HepG2 (cell line): ENCODE measurements at regions not wholly inside any gene's neighbourhood (a gene's known extent, or its start where the extent isn't known, plus 50 kb on each side); places are given as distances from the start of the nearest gene placed in this dataset.

Experiments
- ATAC-seq: fragments of 200-7000 bp; cut with Tn5 transposase; 3 replicates; pipeline ENCODE4 v1.9.1; 2020; ENCODE audit warnings: mild to moderate bottlenecking, moderate library complexity
- BruUV-seq: library from RNA; stranded (reverse); fragments of 400-500 nt; replicated peaks from 2 replicates; lab custom pipeline; 2021; lab: Mats Ljungman, UMichigan
- CTCF ChIA-PET: fragments of 300-600 bp; formaldehyde crosslinking; extraction: SDS; loops from one replicate; lab custom pipeline; 2021; ENCODE audit warnings: low total read pairs, inconsistent platforms, low intra/inter-chr PET ratio; lab: Yijun Ruan, JAX
- POLR2A ChIA-PET: fragments of 350-600 bp; sonication (Branson Sonifier 250); formaldehyde crosslinking; loops from one replicate; lab custom pipeline; 2020; ENCODE audit warnings: antibody characterized with exemption, inconsistent platforms; lab: Yijun Ruan, JAX
- DNase-seq: peaks from one replicate; pipeline ENCODE4 v3.0.0-alpha.2; 2015; ENCODE audit warnings: low spot score
- FAIRE-seq: peaks from 3 replicates; lab custom pipeline; 2011; peaks lifted over from hg19 to GRCh38; lab: Jason Lieb, UNC
- H2AFZ ChIP-seq: one replicate; pipeline ENCODE4 v1.6.1; 2011; ENCODE audit warnings: low read length, inconsistent platforms
- H3K27ac ChIP-seq: fragments of 300-600 bp; 3 replicates; pipeline ENCODE4 v1.8.0; 2011; ENCODE audit warnings: mixed run types, mild to moderate bottlenecking, mixed read lengths, low read length, inconsistent platforms; ENCODE audit not compliant: insufficient read depth; ENCODE audit errors: extremely low read length
- H3K27me3 ChIP-seq, 2 experiments: fragments of 200-600 bp in 1 of 2; 2 replicates in 1 of 2; 3 replicates in 1 of 2; pipeline versions ENCODE4 v1.6.0 to v1.8.0; 2011; ENCODE audit warnings: low read length in 2 of 2, mild to moderate bottlenecking in 2 of 2, moderate library complexity in 2 of 2, inconsistent platforms in 1 of 2; ENCODE audit not compliant: insufficient read depth in 2 of 2, control insufficient read depth in 1 of 2
- H3K36me3 ChIP-seq, 2 experiments: fragments of 200-600 bp in 1 of 2; replicated peaks in 1 of 2; 2 replicates in 1 of 2; 3 replicates in 1 of 2; pipeline versions ENCODE4 v1.5.1 to v1.8.0; 2011; ENCODE audit warnings: low read length in 2 of 2, inconsistent platforms in 1 of 2; ENCODE audit not compliant: insufficient read depth in 2 of 2, control insufficient read depth in 1 of 2
- H3K4me1 ChIP-seq: 2 replicates; pipeline ENCODE4 v1.5.1; 2012; ENCODE audit warnings: low read length, inconsistent platforms; ENCODE audit not compliant: insufficient read depth
- H3K4me2 ChIP-seq: 2 replicates; pipeline ENCODE4 v1.6.0; 2011; ENCODE audit warnings: low read depth, low read length, inconsistent platforms
- H3K4me3 ChIP-seq, 3 experiments: fragments of 200-600 bp in 1 of 3; sonication (generic), shearing (Covaris generic) in 1 of 3; replicated peaks in 1 of 3; 2 replicates each; pipeline ENCODE4 v1.5.1; 2011 to 2016; ENCODE audit warnings: low read length in 3 of 3, inconsistent platforms in 2 of 3, low read depth in 2 of 3, mild to moderate bottlenecking in 2 of 3, control low read depth in 1 of 3, mixed read lengths in 1 of 3; ENCODE audit not compliant: insufficient read depth in 1 of 3
- H3K79me2 ChIP-seq: one replicate; pipeline ENCODE4 v1.6.1; 2011; ENCODE audit warnings: low read length, inconsistent platforms; ENCODE audit not compliant: insufficient read depth
- H3K9ac ChIP-seq: 2 replicates; pipeline ENCODE4 v1.6.0; 2011; ENCODE audit warnings: mild to moderate bottlenecking, low read depth, low read length, inconsistent platforms; ENCODE audit not compliant: insufficient read depth
- H3K9me3 ChIP-seq: 2 replicates; pipeline ENCODE4 v1.5.1; 2012; ENCODE audit warnings: mild to moderate bottlenecking, low read length
- H4K20me1 ChIP-seq: 2 replicates; pipeline ENCODE4 v1.6.0; 2011; ENCODE audit warnings: inconsistent platforms, mild to moderate bottlenecking, low read length, moderate library complexity; ENCODE audit not compliant: insufficient read depth
- MAF1 ChIP-seq: sonication (generic); formaldehyde crosslinking; IDR thresholded peaks from 2 replicates; pipeline ENCODE4 v1.5.0; 2020; ENCODE audit warnings: missing genetic modification reagents, borderline replicate concordance
- NCOA2 ChIP-seq: sonication (generic); formaldehyde crosslinking; IDR thresholded peaks from 2 replicates; pipeline ENCODE4 v1.8.0; 2022; ENCODE audit warnings: inconsistent platforms
- SIX4 ChIP-seq: sonication (generic); formaldehyde crosslinking; IDR thresholded peaks from 2 replicates; pipeline ENCODE4 v1.4.0; 2020; ENCODE audit warnings: missing genetic modification reagents
- SMC3 ChIP-seq: IDR thresholded peaks from 2 replicates; pipeline ENCODE4 v1.6.1; 2011; ENCODE audit warnings: low read length, improper control_type of control experiment
- SNAPC4 ChIP-seq: sonication (generic); formaldehyde crosslinking; IDR thresholded peaks from 2 replicates; pipeline ENCODE4 v1.4.0; 2020; ENCODE audit warnings: mild to moderate bottlenecking, missing genetic modification reagents
- TEAD3 ChIP-seq: optimal IDR thresholded peaks from 2 replicates; pipeline ENCODE3; 2016; ENCODE audit warnings: borderline replicate concordance
- UBTF ChIP-seq: sonication (generic); formaldehyde crosslinking; IDR thresholded peaks from 2 replicates; pipeline ENCODE4 v1.4.0; 2020; ENCODE audit warnings: mild to moderate bottlenecking, missing genetic modification reagents
- ZBTB1 ChIP-seq: sonication (generic); formaldehyde crosslinking; IDR thresholded peaks from 2 replicates; pipeline ENCODE4 v1.4.0; 2020; ENCODE audit warnings: missing genetic modification reagents, borderline replicate concordance
- ZNF143 ChIP-seq: sonication (generic); formaldehyde crosslinking; IDR thresholded peaks from 2 replicates; pipeline ENCODE4 v1.4.0; 2020; ENCODE audit warnings: missing genetic modification reagents
- ZNF276 ChIP-seq: sonication (generic); formaldehyde crosslinking; IDR thresholded peaks from 2 replicates; pipeline ENCODE4 v1.4.0; 2020; ENCODE audit warnings: mild to moderate bottlenecking, low read depth, missing genetic modification reagents
- ZNF737 ChIP-seq: sonication (generic); formaldehyde crosslinking; IDR thresholded peaks from 2 replicates; pipeline ENCODE4 v1.5.0; 2020; ENCODE audit warnings: missing genetic modification reagents, mild to moderate bottlenecking, borderline replicate concordance
- WGBS: methylation state at CpG from one replicate; pipeline ENCODE4 v1.1.6; 2017; ENCODE audit warnings: low lambda C conversion rate; 5-methylcytosine and 5-hydroxymethylcytosine counted together
- in situ Hi-C: cut with HindIII; loops from 2 replicates; pipeline ENCODE4 v1.10.0; 2017; ENCODE audit warnings: low pct_unique_long_range_greater_than_20kb; ENCODE audit not compliant: extremely low pct_ligation_motif_present
- intact Hi-C: fragments of 100-400 bp; cut with micrococcal nuclease; formaldehyde crosslinking; loops from one replicate; pipeline ENCODE4 v1.10.0; 2022; ENCODE audit not compliant: unreplicated experiment
- TF ChIP-seq, protein P1 (sequence below): sonication (generic); formaldehyde crosslinking; IDR thresholded peaks from 2 replicates; pipeline ENCODE4 v1.5.0; 2020; ENCODE audit warnings: mild to moderate bottlenecking, missing genetic modification reagents

DNA sequence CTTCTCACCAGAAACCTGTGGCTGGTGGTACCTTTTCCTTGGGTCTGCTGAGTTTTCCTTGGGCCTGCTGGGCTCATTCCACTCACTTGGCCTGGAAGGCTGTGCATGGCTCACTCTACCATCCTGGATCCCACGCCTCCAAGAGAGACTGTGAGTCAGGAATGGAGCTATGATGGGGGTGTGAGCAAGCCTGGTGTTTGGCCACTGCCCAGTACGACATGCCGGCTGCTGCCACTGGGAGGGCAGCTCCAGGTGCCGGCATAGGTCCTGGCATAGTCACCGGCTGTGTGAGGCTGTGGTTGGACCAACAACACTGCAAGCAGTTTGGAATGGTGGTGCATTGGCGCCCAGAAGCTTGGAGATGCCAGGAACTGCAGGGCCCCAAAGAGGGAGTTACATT lies 721.7 kb downstream of the PCDH18 start:
- ATAC-seq = no peak
- H3K27me3 ChIP-seq = no peaks in the 10 kb centered on the region
- 20% methylated on average over 1 of the region's 6 CpGs for WGBS
- no peaks in the 10 kb centered on the region for H4K20me1 ChIP-seq
- no TSS peak for BruUV-seq
- no peak for DNase-seq
- no peak overlapping the region for H3K4me3 ChIP-seq
- intact Hi-C loops = no loop called here
- no peak for FAIRE-seq
- H3K4me1 ChIP-seq = no peaks in the 10 kb centered on the region
- H2AFZ ChIP-seq = no peak overlapping the region
- ChIA-PET POLR2A (no interaction called here), CTCF (no interaction called here)
- H3K9me3 ChIP-seq = no peaks in the 10 kb centered on the region
- H3K36me3 ChIP-seq = no peaks in the 10 kb centered on the region
- H3K4me2 ChIP-seq = no peak overlapping the region
- no peak overlapping the region for H3K27ac ChIP-seq
- in situ Hi-C loops = no loop called here
- no peak overlapping the region for H3K9ac ChIP-seq
- H3K79me2 ChIP-seq = no peaks in the 10 kb centered on the region
- TF ChIP-seq ZNF276 (CRISPR knock-in tag) (no peak), NCOA2 (no peak), ZNF143 (CRISPR knock-in tag) (no peak), UBTF (CRISPR knock-in tag) (no peak), MAF1 (no peak), TEAD3 (CRISPR knock-in tag) (no peak), SIX4 (no peak), SNAPC4 (CRISPR knock-in tag) (no peak), ZBTB1 (CRISPR knock-in tag) (no peak), SMC3 (no peak), ZNF737 (CRISPR knock-in tag) (no peak)
- TF ChIP-seq, protein P1, sequence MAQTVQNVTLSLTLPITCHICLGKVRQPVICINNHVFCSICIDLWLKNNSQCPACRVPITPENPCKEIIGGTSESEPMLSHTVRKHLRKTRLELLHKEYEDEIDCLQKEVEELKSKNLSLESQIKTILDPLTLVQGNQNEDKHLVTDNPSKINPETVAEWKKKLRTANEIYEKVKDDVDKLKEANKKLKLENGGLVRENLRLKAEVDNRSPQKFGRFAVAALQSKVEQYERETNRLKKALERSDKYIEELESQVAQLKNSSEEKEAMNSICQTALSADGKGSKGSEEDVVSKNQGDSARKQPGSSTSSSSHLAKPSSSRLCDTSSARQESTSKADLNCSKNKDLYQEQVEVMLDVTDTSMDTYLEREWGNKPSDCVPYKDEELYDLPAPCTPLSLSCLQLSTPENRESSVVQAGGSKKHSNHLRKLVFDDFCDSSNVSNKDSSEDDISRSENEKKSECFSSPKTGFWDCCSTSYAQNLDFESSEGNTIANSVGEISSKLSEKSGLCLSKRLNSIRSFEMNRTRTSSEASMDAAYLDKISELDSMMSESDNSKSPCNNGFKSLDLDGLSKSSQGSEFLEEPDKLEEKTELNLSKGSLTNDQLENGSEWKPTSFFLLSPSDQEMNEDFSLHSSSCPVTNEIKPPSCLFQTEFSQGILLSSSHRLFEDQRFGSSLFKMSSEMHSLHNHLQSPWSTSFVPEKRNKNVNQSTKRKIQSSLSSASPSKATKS (CRISPR knock-in tag) = no peak
